SK-N-MC (cell line): ENCODE measurements at regions not wholly inside any gene's neighbourhood (a gene's known extent, or its start where the extent isn't known, plus 50 kb on each side); places are given as distances from the start of the nearest gene placed in this dataset.

Experiments
- EZH2 ChIP-seq: fragments of 200-600 bp; sonication (generic); IDR thresholded peaks from one replicate; pipeline ENCODE4 v1.6.1; 2017; ENCODE audit warnings: antibody characterized with exemption
- POLR2AphosphoS5 ChIP-seq: IDR thresholded peaks from 2 replicates; pipeline ENCODE4 v1.6.1; 2012; ENCODE audit warnings: mild to moderate bottlenecking, low read depth, low read length, borderline replicate concordance

GRCh38 chr12:9348906-9349518 lies 140.8 kb upstream of the PZP start:
- TF ChIP-seq POLR2AphosphoS5 (no peak), EZH2 (no peak)
